HG02571 (cell line): ENCODE measurements at regions not wholly inside any gene's neighbourhood (a gene's known extent, or its start where the extent isn't known, plus 50 kb on each side); places are given as distances from the start of the nearest gene placed in this dataset.
A peak's percentile ranks its signal among the peaks of the same experiment; 100 is the strongest.

Source experiments
- ATAC-seq: cut with Tn5 transposase; IDR thresholded peaks from one replicate; pipeline ENCODE4 v1.9.1; 2021; ENCODE audit warnings: mild to moderate bottlenecking, moderate library complexity; ENCODE audit not compliant: unreplicated experiment

DNA sequence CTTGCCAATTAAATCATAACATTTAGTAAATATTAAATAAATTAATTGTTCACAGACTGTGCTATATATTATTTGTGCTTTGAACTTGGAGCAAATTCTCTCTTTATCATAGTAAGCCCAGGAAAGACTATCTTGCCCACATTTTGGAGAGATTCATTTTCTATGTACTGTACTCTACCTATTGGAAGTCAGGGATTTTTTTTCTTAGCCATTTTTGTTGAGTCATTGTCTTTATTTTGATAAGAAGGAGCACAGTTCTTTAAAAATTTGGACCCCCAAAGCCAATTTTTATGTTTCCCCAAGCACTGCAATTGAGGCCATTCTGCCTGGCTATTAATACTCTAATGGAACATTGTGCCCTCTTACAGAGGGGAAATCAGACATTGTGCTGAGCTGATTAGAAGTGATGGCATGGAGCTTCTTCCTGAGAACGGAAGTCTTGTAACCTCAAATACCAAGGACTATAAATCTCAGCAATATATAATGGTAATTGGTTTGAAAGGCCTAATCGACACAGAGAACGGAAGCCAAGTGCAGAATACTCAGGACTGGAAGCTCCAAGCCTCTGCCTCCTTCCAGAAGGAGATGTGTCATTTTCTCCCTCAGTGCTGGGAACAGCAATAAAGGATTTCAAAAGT is 188.8 kb upstream of the PAPPA start:
- no peak for ATAC-seq

DNA sequence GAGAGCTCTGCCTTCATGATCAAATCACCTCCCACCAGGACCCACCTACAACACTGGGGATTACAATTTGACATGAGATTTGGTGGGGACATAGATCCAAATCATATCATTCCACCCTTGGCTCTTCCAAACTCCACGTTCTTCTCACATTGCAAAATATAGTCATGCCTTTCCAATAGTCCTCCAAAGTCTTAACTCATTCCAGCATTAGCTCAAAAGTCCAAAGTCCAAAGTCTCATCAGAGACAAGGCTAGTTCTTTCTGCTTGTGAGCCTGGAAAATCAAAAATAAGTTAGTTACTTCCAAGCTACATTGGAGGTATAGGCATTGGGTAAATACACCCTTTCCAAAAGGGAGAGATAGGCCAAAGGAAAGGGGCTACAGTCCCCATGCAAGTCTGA is 186.9 kb upstream of the PAPPA start:
- ATAC-seq: no peak

DNA sequence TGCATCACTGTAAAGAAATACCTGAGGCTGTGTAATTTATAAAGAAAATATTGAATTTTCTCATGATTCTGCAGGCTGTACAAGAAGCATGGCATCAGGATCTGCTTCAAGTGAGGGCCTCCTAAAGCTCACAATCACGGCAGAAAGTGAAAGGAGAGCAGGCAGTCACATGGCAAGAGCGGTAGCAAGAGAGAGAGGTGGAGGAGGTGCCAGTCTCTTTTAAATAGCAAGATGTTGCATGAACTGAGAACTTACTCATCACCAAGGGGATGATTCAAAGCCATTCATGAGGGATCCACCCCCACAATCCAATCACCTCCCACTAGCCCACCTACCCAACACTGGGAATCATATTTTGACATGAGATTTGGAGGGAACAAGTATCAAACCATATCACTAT is 184.5 kb upstream of the PAPPA start:
- ATAC-seq: no peak

DNA sequence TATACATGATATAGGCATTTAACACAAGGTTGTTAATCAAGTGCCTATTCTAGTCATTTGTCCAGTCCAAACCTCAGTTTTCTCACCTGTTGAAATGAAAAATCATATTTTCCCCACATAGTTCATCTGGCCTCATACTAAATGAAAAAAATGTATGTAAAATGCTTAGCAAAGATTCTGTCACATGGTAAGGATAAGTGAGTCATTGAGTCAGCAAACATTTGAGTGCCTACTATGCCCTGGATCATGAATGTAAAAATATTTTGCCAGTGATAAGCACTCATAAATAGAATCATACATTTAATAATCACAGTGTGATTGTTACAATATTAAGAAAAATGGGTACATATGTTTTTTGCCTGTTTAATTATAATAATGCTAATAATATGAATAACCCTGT is 181.2 kb upstream of the PAPPA start:
- no peak for ATAC-seq

DNA sequence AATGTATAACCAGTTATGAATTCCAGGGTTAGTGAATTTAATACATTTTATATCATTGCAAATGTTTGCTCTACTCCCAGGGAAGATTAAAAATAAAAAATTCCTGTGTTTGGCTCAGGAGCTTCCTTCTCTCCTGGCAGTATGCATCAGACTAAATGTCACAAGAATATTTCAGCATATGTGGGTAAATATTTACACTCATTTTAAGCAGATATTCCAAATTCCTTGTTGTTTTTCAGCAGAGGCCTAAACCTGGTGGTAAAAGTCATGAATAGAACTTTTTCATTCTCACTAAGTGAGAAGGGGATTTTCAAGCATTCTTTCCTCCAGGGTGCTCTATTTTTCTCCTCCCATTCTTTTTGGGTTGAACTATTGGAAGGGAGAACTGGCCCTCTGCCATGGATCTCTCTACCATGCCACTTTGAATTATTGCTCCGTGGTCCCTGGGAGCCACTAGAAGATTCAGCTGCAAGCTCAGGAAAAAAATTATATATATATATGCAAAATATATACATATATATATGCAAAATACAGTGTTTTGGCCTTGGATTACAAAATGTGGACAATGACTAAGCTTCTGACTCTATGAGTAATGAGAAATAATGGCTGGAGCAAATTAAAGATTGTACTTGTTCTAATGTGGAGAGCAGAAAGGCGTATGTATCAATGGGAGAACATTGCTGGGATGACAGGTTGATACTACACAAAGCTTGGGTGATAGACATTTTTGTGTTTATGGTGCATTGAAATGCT is 180.6 kb upstream of the PAPPA start:
- no peak for ATAC-seq

DNA sequence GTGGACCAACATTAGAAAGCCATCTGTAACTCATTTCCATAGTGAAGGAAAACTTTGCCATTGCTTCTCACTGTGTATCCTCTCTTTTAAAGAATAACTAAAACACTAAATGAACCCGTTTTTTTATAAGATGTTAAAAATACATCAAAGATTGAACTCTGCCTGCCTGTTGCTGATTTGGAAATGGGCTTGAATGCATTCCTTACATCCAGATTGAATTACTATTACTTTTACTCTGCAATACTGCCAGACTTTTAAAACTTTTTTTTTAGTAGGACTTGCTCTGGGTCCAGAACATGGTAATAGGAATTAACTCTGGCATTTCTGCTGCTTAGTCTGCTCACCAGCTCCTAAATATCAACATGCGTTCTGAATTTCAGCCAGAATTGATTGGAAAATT is 176.8 kb upstream of the PAPPA start:
- no peak for ATAC-seq

DNA sequence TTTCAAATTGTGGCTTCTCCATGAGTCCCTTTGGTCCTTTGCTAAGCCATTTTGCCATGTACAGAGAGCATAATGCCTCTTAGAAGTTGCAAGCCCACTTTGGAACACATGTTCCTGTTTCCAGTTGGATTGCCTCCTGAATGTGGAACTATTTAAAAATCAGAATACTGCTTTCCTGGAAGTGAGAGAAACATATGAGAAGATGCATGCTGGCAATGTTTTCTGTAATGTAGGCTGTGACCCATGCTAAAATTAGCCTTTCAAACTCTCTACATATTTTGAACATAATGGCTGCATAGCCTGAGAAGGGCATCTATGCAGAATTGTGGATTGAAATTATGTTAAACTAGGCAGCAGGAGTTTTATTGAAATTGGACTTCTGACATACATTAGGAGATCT is 175.5 kb upstream of the PAPPA start:
- no peak for ATAC-seq

DNA sequence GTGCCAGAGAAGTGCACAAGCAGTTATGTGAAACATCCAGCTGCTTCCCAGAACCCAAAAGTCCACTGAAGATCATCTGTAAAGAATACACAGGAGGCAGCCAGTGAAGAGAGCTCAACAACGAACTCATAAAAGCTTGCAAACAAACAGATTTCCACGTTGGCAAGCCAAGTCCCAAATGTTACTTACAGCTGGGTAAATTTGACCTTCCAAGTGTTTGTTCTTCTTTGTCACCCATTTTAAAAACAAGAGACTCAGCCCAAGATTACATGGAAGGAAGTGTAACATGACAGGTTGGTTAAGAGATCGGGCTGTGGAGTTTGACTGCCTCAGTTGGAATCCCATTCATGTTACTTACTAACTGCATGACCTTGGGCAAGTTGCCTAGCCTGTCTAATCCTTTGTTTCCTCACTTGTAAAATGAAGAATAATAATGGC is 174.9 kb upstream of the PAPPA start:
- ATAC-seq: no peak

DNA sequence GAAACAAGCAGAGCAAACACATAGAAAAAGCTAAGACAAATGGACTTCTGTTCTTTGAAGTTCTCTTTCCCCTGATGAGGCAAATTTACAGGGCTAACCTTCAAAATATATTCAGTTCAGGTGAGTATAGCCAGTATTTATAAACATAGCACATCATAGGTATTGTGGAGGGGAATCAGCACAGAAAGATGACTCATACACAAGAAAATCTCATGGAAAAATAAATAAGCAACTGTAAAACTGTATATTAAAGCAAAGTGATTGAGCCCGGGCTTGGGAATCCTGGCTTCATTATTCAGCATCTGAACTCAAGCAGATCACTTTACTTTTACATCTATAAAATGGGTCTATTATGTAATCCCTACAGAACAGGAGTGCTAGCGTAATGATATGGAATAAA is 173.5 kb upstream of the PAPPA start:
- no peak for ATAC-seq

DNA sequence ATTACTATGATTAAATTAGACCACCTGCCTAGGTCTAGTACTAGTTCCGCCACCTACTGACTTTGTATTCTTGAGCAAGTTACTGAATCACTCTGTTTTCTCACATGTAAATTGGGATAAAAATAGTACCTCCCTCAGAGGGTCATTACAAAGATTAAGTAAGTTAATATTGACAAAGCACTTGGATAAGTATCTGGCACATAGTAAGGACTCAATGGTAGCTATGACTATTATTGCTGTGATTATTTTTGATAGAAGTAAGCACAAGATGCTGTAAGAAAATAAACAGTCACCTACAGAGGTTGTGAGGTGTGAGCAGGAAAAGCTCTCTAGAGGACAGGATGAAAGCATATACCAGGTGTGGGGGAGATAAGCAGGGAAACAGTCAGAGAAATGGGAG is 173.1 kb upstream of the PAPPA start:
- no peak for ATAC-seq

DNA sequence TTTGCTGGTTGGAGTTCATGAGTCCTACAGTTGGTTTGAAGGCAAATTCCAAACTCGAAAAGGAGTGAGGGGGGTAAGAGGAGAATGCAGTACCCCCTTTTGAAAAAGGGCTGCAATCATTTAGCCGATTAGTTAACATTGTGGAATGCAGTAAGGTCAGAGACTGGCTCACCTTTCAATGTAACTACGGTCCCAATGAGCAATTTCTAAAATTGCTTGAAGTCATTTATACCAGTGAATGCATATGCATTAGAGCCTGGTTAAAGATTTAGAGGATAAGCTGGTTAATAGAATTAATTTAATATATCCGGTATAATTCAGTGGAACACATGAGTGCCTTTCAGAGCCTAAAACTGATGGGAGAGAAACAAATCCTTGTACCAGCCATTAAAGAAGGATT is 172.6 kb upstream of the PAPPA start:
- ATAC-seq: no peak

DNA sequence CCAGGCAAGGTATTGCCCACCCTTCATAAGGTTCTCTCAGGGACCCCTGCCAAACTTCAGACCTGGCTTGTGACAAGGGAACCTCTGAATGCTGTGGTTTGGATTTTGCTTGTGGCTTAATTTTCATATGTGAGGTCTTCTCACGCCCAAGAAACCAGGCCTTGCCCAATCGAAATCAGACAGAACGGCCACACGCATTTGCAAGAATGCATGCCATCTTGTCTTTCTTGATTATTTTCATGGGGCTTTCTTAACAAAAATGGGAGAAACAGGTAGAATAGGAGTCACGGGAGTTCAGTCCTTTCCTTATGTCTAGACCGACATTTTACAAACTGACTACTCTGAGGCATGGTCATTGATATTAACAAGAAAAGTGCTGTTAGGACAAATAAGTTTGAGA is 170.2 kb upstream of the PAPPA start:
- ATAC-seq: no peak

DNA sequence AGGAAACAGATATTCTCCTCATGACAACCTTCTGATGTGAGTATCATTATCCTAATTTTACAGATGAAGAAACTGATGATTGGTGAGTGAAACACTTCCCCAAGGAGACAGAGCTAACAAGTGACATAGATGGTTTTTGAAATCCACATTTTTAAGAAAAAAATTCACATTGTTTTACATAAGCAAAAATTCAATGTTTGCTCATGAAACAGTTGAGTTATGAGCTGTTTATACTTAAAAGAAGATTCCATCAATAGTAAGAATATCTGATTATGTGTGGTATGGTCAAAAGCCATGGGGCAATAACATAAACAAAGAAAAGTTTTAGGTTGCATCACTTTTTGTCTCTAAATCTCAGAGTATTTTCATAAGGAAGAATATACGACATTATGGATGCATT is 167.9 kb upstream of the PAPPA start:
- ATAC-seq: no peak

DNA sequence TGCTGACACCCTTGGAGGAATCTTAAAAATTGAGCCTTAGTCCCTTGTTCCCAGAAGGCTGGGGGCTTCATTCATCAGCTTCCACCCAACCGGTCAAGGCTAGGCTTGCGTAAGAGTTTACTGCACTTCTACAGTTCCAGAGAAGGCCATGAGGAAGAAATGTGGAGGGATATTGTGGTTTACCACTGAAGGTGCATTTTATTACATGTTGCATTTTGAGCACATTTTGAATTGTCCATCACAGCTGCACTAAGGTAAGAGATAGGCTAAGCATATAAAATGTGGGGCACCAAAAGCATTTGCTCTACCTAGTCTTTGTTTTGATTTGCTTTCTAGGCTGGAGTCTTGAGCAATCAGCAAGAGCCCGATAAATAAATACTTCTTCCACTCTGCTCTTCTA is 167.1 kb upstream of the PAPPA start:
- no peak for ATAC-seq

DNA sequence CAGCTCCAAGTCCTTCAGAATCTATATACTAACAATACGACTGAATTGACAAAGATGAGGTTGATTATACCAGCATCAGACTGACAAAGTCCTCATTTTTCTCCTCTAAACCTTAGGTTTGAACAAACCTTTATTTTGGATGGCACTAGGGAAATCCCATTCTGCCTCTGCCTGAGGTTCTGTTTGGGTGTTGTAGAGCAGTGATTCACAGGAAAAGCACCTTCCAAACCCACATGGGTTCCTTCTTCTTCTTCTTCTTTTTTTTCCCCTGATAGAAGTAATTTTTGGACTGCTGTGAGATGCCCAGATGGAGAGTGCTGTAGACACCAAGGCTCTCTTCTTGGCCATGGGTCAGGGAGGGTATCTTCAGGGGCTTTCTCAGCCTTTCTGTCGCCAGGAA is 164.9 kb upstream of the PAPPA start:
- ATAC-seq: no peak

DNA sequence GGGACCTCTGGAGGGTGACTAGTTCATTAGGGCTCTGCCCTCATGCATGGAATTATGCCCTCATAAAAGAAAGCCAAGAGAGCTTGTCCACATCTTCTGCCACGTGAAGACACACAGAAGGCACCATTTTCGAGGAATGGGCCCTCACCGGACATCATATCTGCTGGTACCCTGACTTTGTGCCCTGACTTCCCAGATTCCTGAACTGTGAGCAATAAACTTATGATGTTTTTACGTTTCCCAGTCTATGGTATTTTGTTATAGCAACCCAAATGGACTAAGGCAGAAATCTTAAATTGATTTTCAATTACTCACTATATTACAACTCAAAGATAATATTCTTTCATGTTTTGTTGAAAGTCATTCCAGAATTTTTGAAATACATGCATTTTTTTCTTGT is 163.8 kb upstream of the PAPPA start:
- ATAC-seq: no peak

DNA sequence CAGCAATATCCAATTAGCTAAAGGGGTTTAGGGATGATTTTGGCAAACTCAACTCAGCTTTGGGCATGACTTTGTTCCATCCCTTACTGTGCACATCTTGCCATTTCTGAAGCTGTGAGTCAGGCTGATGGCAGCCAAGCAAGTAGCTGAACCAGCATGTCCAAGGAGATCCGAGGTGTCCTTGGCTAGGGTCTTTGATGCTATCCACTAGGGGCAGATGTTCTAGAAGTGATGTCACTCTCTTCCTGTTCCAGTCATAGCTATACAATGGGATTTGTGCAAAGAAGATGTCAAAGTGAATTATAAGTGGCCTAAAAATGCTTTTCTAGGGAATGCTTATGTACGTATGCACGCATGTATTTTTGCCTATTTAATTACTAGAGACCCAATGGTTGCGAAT is 160.8 kb upstream of the PAPPA start:
- no peak for ATAC-seq

DNA sequence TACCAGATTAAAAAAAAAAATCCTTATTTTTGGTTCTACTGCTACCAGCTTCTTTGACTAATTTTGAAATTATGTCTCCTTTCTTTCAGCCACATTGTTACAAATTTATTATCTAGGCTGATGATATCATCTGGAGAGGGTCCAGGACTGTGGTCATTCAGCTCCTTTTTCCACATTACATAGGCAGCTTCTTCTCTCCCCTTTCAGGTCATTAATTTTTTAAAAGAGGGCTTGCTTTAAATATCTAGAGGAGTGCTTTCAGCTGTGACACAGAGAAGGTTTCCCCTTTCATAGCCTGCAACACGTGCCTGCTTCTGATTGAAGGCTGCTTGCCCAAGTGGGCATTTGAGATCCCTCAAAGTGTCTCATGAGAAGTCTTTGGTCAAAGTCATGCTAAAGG is 155.7 kb upstream of the PAPPA start:
- ATAC-seq: no peak

DNA sequence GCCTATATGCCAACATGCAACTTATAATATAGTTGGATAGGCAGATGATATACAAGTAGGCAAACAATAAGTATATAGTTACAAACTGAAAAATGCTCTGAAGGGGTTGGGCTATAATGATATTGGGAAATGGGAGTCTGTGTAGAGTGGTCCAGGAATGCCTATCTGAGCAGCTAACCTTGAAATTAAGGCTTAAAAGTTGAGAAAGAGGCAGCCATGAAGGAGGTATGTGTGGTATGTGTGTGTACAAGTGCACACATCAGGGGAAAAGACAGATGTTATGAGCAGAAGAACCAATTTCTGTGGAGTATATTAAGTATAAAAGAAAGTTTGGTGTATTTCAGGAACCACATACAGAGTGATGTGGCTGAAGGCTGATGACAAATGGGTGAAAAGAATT is 154.9 kb upstream of the PAPPA start:
- ATAC-seq: no peak

DNA sequence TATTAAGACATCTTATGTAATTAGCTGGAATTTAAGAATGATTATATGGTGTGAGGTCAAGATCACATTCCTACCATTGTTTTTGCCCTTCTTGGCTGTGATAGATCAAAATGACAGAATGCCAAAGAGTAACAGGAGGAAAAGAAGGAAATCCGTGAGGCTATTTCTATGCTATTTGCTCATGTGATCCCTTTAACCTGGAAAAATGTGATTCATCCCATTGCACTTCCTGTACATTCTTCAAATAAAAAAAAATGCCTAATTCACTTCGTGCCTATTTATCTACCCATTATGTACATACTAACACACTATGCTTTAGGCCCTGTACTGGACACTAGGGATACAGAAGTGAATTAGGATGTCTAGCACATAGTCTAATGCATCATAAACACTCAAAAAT is 154.1 kb upstream of the PAPPA start:
- ATAC-seq: no peak

DNA sequence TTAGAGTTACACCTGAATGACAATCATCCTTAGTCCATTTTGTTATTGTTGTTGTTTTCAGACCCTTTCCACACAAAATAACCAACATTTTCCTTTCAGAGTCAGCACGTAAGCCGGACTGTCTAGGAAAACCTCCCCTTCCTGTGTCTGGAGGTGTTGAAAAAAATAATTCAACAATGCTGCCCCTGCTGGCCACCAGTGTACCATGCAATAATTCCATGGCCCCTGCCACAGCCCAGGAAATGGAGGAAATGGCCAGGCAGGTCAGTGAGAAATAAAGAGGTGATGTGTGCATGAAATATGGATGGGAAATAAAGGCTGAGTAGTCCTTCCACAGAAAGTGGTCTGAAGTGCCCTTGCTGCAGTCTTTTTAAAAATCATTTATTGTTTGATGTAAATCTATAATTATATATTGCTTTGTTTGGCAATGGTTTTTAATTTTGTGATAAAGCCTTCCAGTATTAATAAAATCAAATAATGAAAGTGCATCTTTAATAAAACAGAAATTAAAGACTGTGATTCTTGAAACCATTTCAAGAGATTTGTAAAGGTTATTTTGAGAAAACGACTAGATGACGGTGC is 152.8 kb upstream of the PAPPA start:
- peak; percentile 51 for ATAC-seq

DNA sequence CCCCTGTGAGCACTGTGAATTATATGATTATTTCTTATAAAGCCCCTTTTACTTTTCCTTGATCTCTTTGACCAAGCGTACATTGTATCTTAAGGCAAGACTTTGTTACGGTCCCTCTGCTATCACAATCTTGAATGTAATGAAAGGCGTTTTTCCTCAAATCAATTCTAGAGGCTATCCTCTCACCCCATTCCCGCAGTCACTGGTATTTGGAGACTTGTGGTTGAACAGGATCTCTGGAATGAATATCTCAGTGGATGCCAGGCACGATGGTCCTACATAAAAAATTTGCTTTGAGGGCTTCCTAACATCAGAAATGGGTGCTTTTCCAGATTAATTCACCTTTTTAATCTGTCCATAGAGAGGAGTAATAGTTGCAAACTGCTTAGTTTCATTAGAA is 151.4 kb upstream of the PAPPA start:
- ATAC-seq: no peak

DNA sequence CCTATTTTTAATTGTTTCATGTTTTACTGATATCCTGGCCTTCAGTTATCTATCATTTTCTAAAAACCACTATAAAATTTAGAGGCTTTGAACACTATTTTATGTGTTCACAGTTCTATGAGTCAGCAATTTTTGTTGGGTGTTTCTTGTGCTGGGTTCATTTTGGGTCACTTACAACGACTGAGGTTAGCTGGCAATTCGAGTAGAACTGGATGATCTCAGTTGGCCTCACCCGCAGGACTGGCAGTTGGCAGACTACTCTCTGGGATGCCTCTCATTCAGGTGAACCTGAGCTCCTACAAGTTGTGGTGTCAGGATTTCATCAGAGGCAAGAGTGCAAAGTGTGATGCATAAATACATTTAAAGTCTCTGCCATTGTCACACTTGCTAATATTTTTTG is 151.0 kb upstream of the PAPPA start:
- no peak for ATAC-seq
